GM12878 (cell line): ENCODE measurements at regions not wholly inside any gene's neighbourhood (a gene's known extent, or its start where the extent isn't known, plus 50 kb on each side); places are given as distances from the start of the nearest gene placed in this dataset.

Source experiments
- ATAC-seq: fragments of 200-7000 bp; cut with Tn5 transposase; 3 replicates; pipeline ENCODE4 v1.9.1; 2020; ENCODE audit warnings: mild to moderate bottlenecking, moderate library complexity
- BruUV-seq: library from RNA; stranded (reverse); fragments of 400-500 nt; replicated peaks from 2 replicates; lab custom pipeline; 2021; lab: Mats Ljungman, UMichigan
- CTCF ChIA-PET: fragments of 300-600 bp; sonication (Branson Sonifier 250); formaldehyde crosslinking; extraction: SDS; loops from one replicate; lab custom pipeline; 2021; ENCODE audit warnings: inconsistent platforms; lab: Yijun Ruan, JAX
- POLR2A ChIA-PET: fragments of 350-600 bp; formaldehyde crosslinking; extraction: SDS; loops from one replicate; lab custom pipeline; 2021; ENCODE audit warnings: inconsistent platforms; lab: Charles Lee
- RAD21 ChIA-PET: fragments of 300-600 bp; sonication (Branson Sonifier 250); formaldehyde crosslinking; loops from one replicate; lab custom pipeline; 2023; ENCODE audit warnings: antibody characterized with exemption; ENCODE audit not compliant: unreplicated experiment; lab: Charles Lee
- SMC1A ChIA-PET: fragments of 300-600 bp; sonication (Branson Sonifier 250); formaldehyde crosslinking; loops from one replicate; lab custom pipeline; 2023; ENCODE audit not compliant: unreplicated experiment, uncharacterized antibody; lab: Charles Lee
- DNase-seq: peaks from one replicate; pipeline ENCODE4 v3.0.0-alpha.2; 2011; ENCODE audit warnings: low read depth, low spot score
- FAIRE-seq: peaks from 3 replicates; lab custom pipeline; 2011; peaks lifted over from hg19 to GRCh38; lab: Jason Lieb, UNC
- H2AFZ ChIP-seq: 2 replicates; pipeline ENCODE4 v1.6.0; 2011; ENCODE audit warnings: low read depth, low read length, control low read depth; ENCODE audit not compliant: control insufficient read depth
- H3K27ac ChIP-seq: 2 replicates; pipeline ENCODE4 v1.5.1; 2011; ENCODE audit warnings: control low read depth; ENCODE audit not compliant: control insufficient read depth, insufficient read depth
- H3K27me3 ChIP-seq, 2 experiments: replicated peaks in 1 of 2; 2 replicates each; pipeline versions ENCODE4 v1.6.0 to v1.6.1; 2011; ENCODE audit warnings: low read length in 1 of 2; ENCODE audit not compliant: control insufficient read depth in 2 of 2, insufficient read depth in 2 of 2
- H3K36me3 ChIP-seq, 2 experiments: 2 replicates each; pipeline ENCODE4 v1.5.1; 2011; ENCODE audit warnings: low read length in 1 of 2; ENCODE audit not compliant: control insufficient read depth in 2 of 2, insufficient read depth in 2 of 2
- H3K4me1 ChIP-seq: 2 replicates; pipeline ENCODE4 v1.6.1; 2011; ENCODE audit warnings: mild to moderate bottlenecking, low read length, moderate library complexity, mixed read lengths; ENCODE audit not compliant: control insufficient read depth, insufficient read depth
- H3K4me2 ChIP-seq: 2 replicates; pipeline ENCODE4 v1.6.0; 2011; ENCODE audit warnings: control low read depth; ENCODE audit not compliant: control insufficient read depth, insufficient read depth
- H3K4me3 ChIP-seq: fragments of 200-600 bp; sonication (generic); 2 replicates; pipeline ENCODE4 v1.5.1; 2016
- H3K79me2 ChIP-seq: 2 replicates; pipeline ENCODE4 v1.6.0; 2011; ENCODE audit warnings: low read length; ENCODE audit not compliant: control insufficient read depth, insufficient read depth
- H3K9ac ChIP-seq: 2 replicates; pipeline ENCODE4 v1.8.0; 2011; ENCODE audit warnings: low read length, control low read depth, mixed read lengths; ENCODE audit not compliant: control insufficient read depth, insufficient read depth
- H3K9me3 ChIP-seq: replicated peaks from 3 replicates; pipeline ENCODE4 v1.5.1; 2011; ENCODE audit warnings: mild to moderate bottlenecking, low read length; ENCODE audit not compliant: control insufficient read depth, insufficient read depth
- H4K20me1 ChIP-seq: 2 replicates; pipeline ENCODE4 v1.6.0; 2011; ENCODE audit not compliant: control insufficient read depth, insufficient read depth
- FOS ChIP-seq: IDR thresholded peaks from 3 replicates; pipeline ENCODE4 v1.6.1; 2011; ENCODE audit warnings: borderline replicate concordance; ENCODE audit not compliant: insufficient read length; ENCODE audit errors: extremely low read depth
- IKZF1 ChIP-seq: fragments of 450-650 bp; conservative IDR thresholded peaks from 2 replicates; pipeline ENCODE4 v1.6.1; 2017; ENCODE audit warnings: antibody characterized with exemption, mild to moderate bottlenecking
- MEF2B ChIP-seq: fragments of 450-650 bp; IDR thresholded peaks from 2 replicates; pipeline ENCODE4 v1.6.1; 2018; ENCODE audit warnings: mild to moderate bottlenecking, moderate library complexity; ENCODE audit not compliant: partially characterized antibody, poor library complexity, severe bottlenecking
- TCF12 ChIP-seq: IDR thresholded peaks from 2 replicates; pipeline ENCODE4 v1.6.1; 2011; ENCODE audit warnings: low read depth, mild to moderate bottlenecking, low read length
- WGBS: methylation state at CpG from one replicate; pipeline ENCODE4 v1.1.6; 2016; ENCODE audit warnings: low lambda C conversion rate; ENCODE audit not compliant: insufficient replicate concordance, insufficient coverage; ENCODE audit errors: missing lambda C conversion rate; 5-methylcytosine and 5-hydroxymethylcytosine counted together
- in situ Hi-C: fragments of 300-500 bp; cut with MboI; formaldehyde crosslinking; loops from 9 replicates; pipeline ENCODE4 v1.14.3; 2018; ENCODE audit warnings: mixed read lengths
- intact Hi-C: fragments of 100-400 bp; cut with micrococcal nuclease; formaldehyde crosslinking; loops from one replicate; pipeline ENCODE4 v1.14.2; 2022; ENCODE audit not compliant: unreplicated experiment
- TF ChIP-seq, protein P1 (sequence below): fragments of 450-650 bp; IDR thresholded peaks from 2 replicates; pipeline ENCODE4 v1.6.1; 2018; ENCODE audit warnings: mild to moderate bottlenecking, low read depth, moderate library complexity; ENCODE audit not compliant: partially characterized antibody
- TF ChIP-seq, protein P2 (sequence below): fragments of 450-650 bp; IDR thresholded peaks from 2 replicates; pipeline ENCODE4 v1.6.1; 2014; ENCODE audit warnings: mild to moderate bottlenecking

DNA sequence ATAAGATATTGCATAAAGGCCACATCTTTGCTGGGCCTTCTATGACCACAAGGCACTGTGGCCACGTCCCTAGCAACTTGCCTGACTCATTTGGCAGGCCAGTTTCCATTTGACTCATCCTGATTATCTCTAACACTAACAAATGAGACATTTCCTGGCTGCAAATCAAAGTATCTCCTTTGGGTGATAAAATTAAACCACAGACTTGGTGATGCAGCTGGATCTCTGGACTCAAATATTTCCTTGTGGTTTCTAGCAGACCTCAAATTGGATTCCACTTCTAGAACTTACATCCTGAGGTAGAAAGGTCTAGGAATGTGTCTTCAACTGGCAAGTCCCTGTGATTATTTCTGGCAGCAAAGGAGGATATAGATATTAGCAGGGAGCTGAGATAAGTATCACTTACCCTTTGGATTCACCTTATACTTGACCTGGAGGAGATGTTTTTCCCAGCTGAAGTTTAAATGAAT is 167.9 kb upstream of the NXPH2 start (continued):
- TF ChIP-seq, protein P1, sequence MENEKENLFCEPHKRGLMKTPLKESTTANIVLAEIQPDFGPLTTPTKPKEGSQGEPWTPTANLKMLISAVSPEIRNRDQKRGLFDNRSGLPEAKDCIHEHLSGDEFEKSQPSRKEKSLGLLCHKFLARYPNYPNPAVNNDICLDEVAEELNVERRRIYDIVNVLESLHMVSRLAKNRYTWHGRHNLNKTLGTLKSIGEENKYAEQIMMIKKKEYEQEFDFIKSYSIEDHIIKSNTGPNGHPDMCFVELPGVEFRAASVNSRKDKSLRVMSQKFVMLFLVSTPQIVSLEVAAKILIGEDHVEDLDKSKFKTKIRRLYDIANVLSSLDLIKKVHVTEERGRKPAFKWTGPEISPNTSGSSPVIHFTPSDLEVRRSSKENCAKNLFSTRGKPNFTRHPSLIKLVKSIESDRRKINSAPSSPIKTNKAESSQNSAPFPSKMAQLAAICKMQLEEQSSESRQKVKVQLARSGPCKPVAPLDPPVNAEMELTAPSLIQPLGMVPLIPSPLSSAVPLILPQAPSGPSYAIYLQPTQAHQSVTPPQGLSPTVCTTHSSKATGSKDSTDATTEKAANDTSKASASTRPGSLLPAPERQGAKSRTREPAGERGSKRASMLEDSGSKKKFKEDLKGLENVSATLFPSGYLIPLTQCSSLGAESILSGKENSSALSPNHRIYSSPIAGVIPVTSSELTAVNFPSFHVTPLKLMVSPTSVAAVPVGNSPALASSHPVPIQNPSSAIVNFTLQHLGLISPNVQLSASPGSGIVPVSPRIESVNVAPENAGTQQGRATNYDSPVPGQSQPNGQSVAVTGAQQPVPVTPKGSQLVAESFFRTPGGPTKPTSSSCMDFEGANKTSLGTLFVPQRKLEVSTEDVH: no peak

DNA sequence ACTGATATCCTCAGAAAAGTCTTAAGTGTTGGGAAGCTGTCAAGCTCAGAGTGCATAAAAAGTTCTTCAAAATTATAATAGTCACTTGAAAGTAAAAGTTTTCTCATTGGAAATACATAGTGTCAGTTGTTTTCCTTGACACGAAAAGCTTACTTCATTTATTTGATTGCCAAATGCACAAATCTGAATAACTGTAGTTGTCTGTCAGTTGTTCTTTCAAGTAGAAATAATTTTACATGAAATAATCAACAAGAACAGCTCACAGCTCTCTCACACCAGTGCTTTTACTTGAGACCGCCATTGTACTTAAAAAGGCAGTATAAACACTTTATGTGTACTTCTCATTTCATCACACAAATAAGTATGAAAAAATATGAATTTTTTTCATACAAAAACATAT is 163.3 kb upstream of the NXPH2 start:
- Histone ChIP-seq H3K4me1 (no peaks in the 10 kb centered on the region), H3K79me2 (no peaks in the 10 kb centered on the region), H3K4me2 (no peak overlapping the region), H3K36me3 (no peaks in the 10 kb centered on the region), H4K20me1 (no peaks in the 10 kb centered on the region), H3K27me3 (no peaks in the 10 kb centered on the region), H3K4me3 (no peak overlapping the region), H3K9me3 (no peaks in the 10 kb centered on the region), H2AFZ (no peak overlapping the region), H3K9ac (no peak overlapping the region), H3K27ac (no peak overlapping the region)
- FAIRE-seq: no peak
- TF ChIP-seq TCF12: no peak
- no peak for TF ChIP-seq FOS
- no peak for TF ChIP-seq MEF2B
- no peak for TF ChIP-seq IKZF1
- TF ChIP-seq, protein P1: no peak
- TF ChIP-seq, protein P2, sequence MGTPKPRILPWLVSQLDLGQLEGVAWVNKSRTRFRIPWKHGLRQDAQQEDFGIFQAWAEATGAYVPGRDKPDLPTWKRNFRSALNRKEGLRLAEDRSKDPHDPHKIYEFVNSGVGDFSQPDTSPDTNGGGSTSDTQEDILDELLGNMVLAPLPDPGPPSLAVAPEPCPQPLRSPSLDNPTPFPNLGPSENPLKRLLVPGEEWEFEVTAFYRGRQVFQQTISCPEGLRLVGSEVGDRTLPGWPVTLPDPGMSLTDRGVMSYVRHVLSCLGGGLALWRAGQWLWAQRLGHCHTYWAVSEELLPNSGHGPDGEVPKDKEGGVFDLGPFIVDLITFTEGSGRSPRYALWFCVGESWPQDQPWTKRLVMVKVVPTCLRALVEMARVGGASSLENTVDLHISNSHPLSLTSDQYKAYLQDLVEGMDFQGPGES: no peak
- ChIA-PET POLR2A (no interaction called here), RAD21 (no interaction called here), CTCF (no interaction called here), SMC1A (no interaction called here)
- in situ Hi-C loops (no loop called here), intact Hi-C loops (no loop called here)
- no peak for ATAC-seq
- DNase-seq: no peak
- no TSS peak for BruUV-seq
- WGBS: 0% methylated on average over 2 of the region's 2 CpGs
